Limb (tissue), 2 donors: ENCODE measurements at regions not wholly inside any gene's neighbourhood (a gene's known extent, or its start where the extent isn't known, plus 50 kb on each side); places are given as distances from the start of the nearest gene placed in this dataset.
"Not testable (repeated sequence)": the region's sequence is repeated elsewhere in the genome, so short reads cannot be mapped to it uniquely, and the experiment has no call there.

Experiments
- DNase-seq, 2 donors: peaks; one replicate each; pipeline ENCODE4 v3.0.0-alpha.2; 2016; ENCODE audit errors: extremely low spot score in 2 of 2

GRCh38 chr14:28820677-28821076 is 54.1 kb downstream of the FOXG1 start:
- no peak for DNase-seq

GRCh38 chr14:28821993-28822392 is 55.4 kb downstream of the FOXG1 start:
- no peak for DNase-seq

- DNase-seq, result no peak
Measured at GRCh38 chr14:28823245-28823644, 56.7 kb downstream of the FOXG1 start.

- no peak for DNase-seq
Measured at GRCh38 chr14:28830115-28830534, 63.5 kb downstream of the FOXG1 start.

- DNase-seq, result no peak
Measured at GRCh38 chr14:28831126-28831525, 64.5 kb downstream of the FOXG1 start.

GRCh38 chr14:28842569-28842968 is 76.0 kb downstream of the FOXG1 start:
- DNase-seq, result not testable (repeated sequence)

- no peak for DNase-seq
Measured at GRCh38 chr14:28867571-28867970, 101.0 kb downstream of the FOXG1 start.

GRCh38 chr14:28870033-28870564 is 103.5 kb downstream of the FOXG1 start:
- DNase-seq, result no peak

GRCh38 chr14:28875934-28876571 is 109.5 kb downstream of the FOXG1 start:
- DNase-seq, result no peak

- DNase-seq, result no peak
Measured at GRCh38 chr14:28876572-28876945, 110.0 kb downstream of the FOXG1 start.

- DNase-seq, result no peak
Measured at GRCh38 chr14:28877923-28878322, 111.3 kb downstream of the FOXG1 start.

GRCh38 chr14:28879573-28879996 is 113.0 kb downstream of the FOXG1 start:
- DNase-seq, result no peak

GRCh38 chr14:28886940-28887339 is 120.4 kb downstream of the FOXG1 start:
- DNase-seq, result no peak

GRCh38 chr14:28895389-28895788 is 128.8 kb downstream of the FOXG1 start:
- no peak for DNase-seq

GRCh38 chr14:28896337-28896736 is 129.8 kb downstream of the FOXG1 start:
- no peak for DNase-seq

GRCh38 chr14:28901631-28902030 is 135.0 kb downstream of the FOXG1 start:
- no peak for DNase-seq

GRCh38 chr14:28902930-28903329 is 136.3 kb downstream of the FOXG1 start:
- DNase-seq, result no peak

- DNase-seq, result no peak
Measured at GRCh38 chr14:28911521-28911920, 144.9 kb downstream of the FOXG1 start.

- no peak for DNase-seq
Measured at GRCh38 chr14:28913056-28913455, 146.5 kb downstream of the FOXG1 start.

GRCh38 chr14:28926122-28926521 is 159.5 kb downstream of the FOXG1 start:
- no peak for DNase-seq

GRCh38 chr14:28931999-28932398 is 165.4 kb downstream of the FOXG1 start:
- DNase-seq, result no peak

GRCh38 chr14:28936601-28937000 is 170.0 kb downstream of the FOXG1 start:
- DNase-seq, result no peak

- no peak for DNase-seq
Measured at GRCh38 chr14:28941758-28942157, 175.2 kb downstream of the FOXG1 start.

- DNase-seq, result no peak
Measured at GRCh38 chr14:28944605-28945004, 178.0 kb downstream of the FOXG1 start.
